Ishikawa (cell line): ENCODE measurements at regions not wholly inside any gene's neighbourhood (a gene's known extent, or its start where the extent isn't known, plus 50 kb on each side); places are given as distances from the start of the nearest gene placed in this dataset.

Experiments used
- MAX ChIP-seq: IDR thresholded peaks from 2 replicates; pipeline ENCODE4 v1.6.1; 2012
- RAD21 ChIP-seq: IDR thresholded peaks from 2 replicates; pipeline ENCODE4 v1.6.1; 2012; ENCODE audit warnings: low read depth
- TCF12 ChIP-seq: IDR thresholded peaks from 2 replicates; pipeline ENCODE4 v1.6.1; 2012; ENCODE audit warnings: low read depth

DNA sequence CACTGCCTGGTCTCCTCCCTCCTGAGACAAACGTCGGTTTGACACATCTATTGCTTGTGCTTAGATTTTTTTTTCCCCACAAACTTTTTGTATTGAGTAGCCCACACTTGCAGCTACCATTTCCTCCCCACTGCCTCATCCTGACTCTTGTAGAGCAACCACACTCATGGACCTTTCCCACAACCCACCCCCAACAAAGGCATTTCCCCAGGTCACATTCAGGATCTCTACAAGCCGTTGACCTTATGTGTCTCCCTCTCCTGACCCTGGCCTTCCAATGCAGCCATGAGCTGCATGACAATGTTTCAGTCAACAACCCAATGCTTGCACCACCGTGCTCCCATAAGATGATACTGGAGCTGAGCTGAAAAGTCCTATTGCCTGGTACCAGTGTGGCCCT lies 91.9 kb upstream of the MKI67 start:
- no peak for TF ChIP-seq RAD21
- TF ChIP-seq MAX, result no peak
- no peak for TF ChIP-seq TCF12
